CD14-positive monocyte (primary cell): ENCODE measurements at regions not wholly inside any gene's neighbourhood (a gene's known extent, or its start where the extent isn't known, plus 50 kb on each side); places are given as distances from the start of the nearest gene placed in this dataset.

Source experiments
- DNase-seq, 3 donors: peaks; one replicate each; pipeline ENCODE4 v3.0.0-alpha.2; 2011 to 2022
- H2AFZ ChIP-seq: 2 replicates; pipeline ENCODE4 v1.6.0; 2012; ENCODE audit warnings: mild to moderate bottlenecking, low read depth, low read length, inconsistent platforms; ENCODE audit not compliant: insufficient read depth, poor library complexity, severe bottlenecking
- H3K27ac ChIP-seq, 2 donors: 1 replicate in 1 of 2; 2 replicates in 1 of 2; pipeline ENCODE4 v1.5.1; 2012 to 2013; ENCODE audit warnings: low read length in 2 of 2, control low read depth in 1 of 2, inconsistent platforms in 1 of 2, low read depth in 1 of 2, mild to moderate bottlenecking in 1 of 2
- H3K27me3 ChIP-seq, 2 donors: one replicate each; pipeline versions ENCODE4 v1.6.0 to v1.6.1; 2011 to 2013; ENCODE audit warnings: low read length in 2 of 2; ENCODE audit not compliant: control insufficient read depth in 2 of 2, insufficient read depth in 2 of 2
- H3K36me3 ChIP-seq, 2 donors: replicated peaks in 1 of 2; 1 replicate in 1 of 2; 2 replicates in 1 of 2; pipeline versions ENCODE4 v1.5.1 to v1.6.1; 2012 to 2013; ENCODE audit warnings: low read length in 2 of 2, control low read depth in 1 of 2, inconsistent platforms in 1 of 2, mild to moderate bottlenecking in 1 of 2; ENCODE audit not compliant: insufficient read depth in 2 of 2, control insufficient read depth in 1 of 2
- H3K4me1 ChIP-seq, 2 donors: 1 replicate in 1 of 2; 2 replicates in 1 of 2; pipeline versions ENCODE4 v1.5.1 to v1.6.1; 2012 to 2013; ENCODE audit warnings: low read length in 2 of 2, control low read depth in 1 of 2, inconsistent platforms in 1 of 2, mild to moderate bottlenecking in 1 of 2, moderate library complexity in 1 of 2; ENCODE audit not compliant: insufficient read depth in 2 of 2, control insufficient read depth in 1 of 2
- H3K4me2 ChIP-seq: replicated peaks from 2 replicates; pipeline ENCODE3; 2012; ENCODE audit warnings: low read length, moderate library complexity, mild to moderate bottlenecking; ENCODE audit not compliant: poor library complexity, severe bottlenecking; ENCODE audit errors: extremely low read depth
- H3K4me3 ChIP-seq, 3 experiments: fragments of 200-600 bp in 1 of 3; sonication (generic) in 1 of 3; replicated peaks in 1 of 3; 1 replicate in 2 of 3; 2 replicates in 1 of 3; pipeline ENCODE4 v1.5.1; 2011 to 2013; ENCODE audit warnings: low read length in 3 of 3, mild to moderate bottlenecking in 3 of 3, control low read depth in 2 of 3, low read depth in 2 of 3, inconsistent platforms in 1 of 3, moderate library complexity in 1 of 3
- H3K79me2 ChIP-seq: 2 replicates; pipeline ENCODE4 v1.6.0; 2012; ENCODE audit warnings: mild to moderate bottlenecking, control low read depth, inconsistent platforms, low read length, moderate library complexity; ENCODE audit not compliant: insufficient read depth
- H3K9ac ChIP-seq: 2 replicates; pipeline ENCODE4 v1.6.0; 2017; ENCODE audit warnings: low read length, mild to moderate bottlenecking; ENCODE audit not compliant: insufficient read depth, poor library complexity, severe bottlenecking
- H3K9me3 ChIP-seq, 2 donors: replicated peaks in 1 of 2; 1 replicate in 1 of 2; 2 replicates in 1 of 2; pipeline versions ENCODE4 v1.5.1 to v1.6.1; 2012 to 2013; ENCODE audit warnings: low read length in 2 of 2, control low read depth in 1 of 2; ENCODE audit not compliant: control insufficient read depth in 1 of 2, insufficient read depth in 1 of 2
- H4K20me1 ChIP-seq: 2 replicates; pipeline ENCODE4 v1.6.0; 2012; ENCODE audit warnings: mild to moderate bottlenecking, low read length, control low read depth, moderate library complexity; ENCODE audit not compliant: insufficient read depth
- H3K27ac Mint-ChIP-seq, 7 donors: one replicate each; pipeline ENCODE4 v1.8.0; 2020; ENCODE audit warnings: mild to moderate bottlenecking in 7 of 7, mixed read lengths in 7 of 7, moderate library complexity in 6 of 7, inconsistent platforms in 2 of 7
- H3K27me3 Mint-ChIP-seq, 3 donors: one replicate each; pipeline ENCODE4 v1.8.0; 2021 to 2022; ENCODE audit warnings: low read depth in 3 of 3, mild to moderate bottlenecking in 3 of 3, mixed read lengths in 3 of 3, moderate library complexity in 3 of 3, inconsistent platforms in 1 of 3
- H3K36me3 Mint-ChIP-seq, 2 donors: one replicate each; pipeline ENCODE4 v1.8.0; 2020; ENCODE audit warnings: mixed read lengths in 2 of 2, inconsistent platforms in 1 of 2, mild to moderate bottlenecking in 1 of 2
- H3K4me1 Mint-ChIP-seq: one replicate; pipeline ENCODE4 v1.8.0; 2020; ENCODE audit warnings: mild to moderate bottlenecking, mixed read lengths
- H3K4me3 Mint-ChIP-seq, 2 donors: one replicate each; pipeline ENCODE4 v1.8.0; 2020; ENCODE audit warnings: mild to moderate bottlenecking in 2 of 2, mixed read lengths in 2 of 2, moderate library complexity in 1 of 2
- H3K9me3 Mint-ChIP-seq, 7 donors: one replicate each; pipeline ENCODE4 v1.8.0; 2020 to 2022; ENCODE audit warnings: mixed read lengths in 7 of 7, mild to moderate bottlenecking in 6 of 7, moderate library complexity in 6 of 7, inconsistent platforms in 2 of 7
- CTCF ChIP-seq: fragments of 200-600 bp; IDR thresholded peaks from one replicate; pipeline ENCODE4 v1.8.0; 2022; ENCODE audit warnings: antibody characterized with exemption, mild to moderate bottlenecking
- whole genome bisulfite sequencing: methylation state at CpG from one replicate; pipeline ENCODE4 v1.1.5; 2013; ENCODE audit warnings: missing lambda C conversion rate; ENCODE audit not compliant: insufficient coverage; 5-methylcytosine and 5-hydroxymethylcytosine counted together
- intact Hi-C, 2 donors: fragments of 100-400 bp; cut with micrococcal nuclease; formaldehyde crosslinking; loops; one replicate each; pipeline versions ENCODE4 v1.15.0 to v1.15.1; 2023

GRCh38 chr21:37974081-37974480, 57.8 kb upstream of the KCNJ6 start:
- no peaks in the 10 kb centered on the region for H3K4me1 ChIP-seq
- Mint-ChIP-seq H3K27me3 (peaks cover 1 to 10% (median 4%) of the 10 kb centered on the region in 3 donors), H3K4me1 (no peaks in the 10 kb centered on the region), H3K4me3 (no peak overlapping the region), H3K36me3 (no peaks in the 10 kb centered on the region), H3K9me3 (peaks cover 0 to 3% (median 0%) of the 10 kb centered on the region in 7 donors), H3K27ac (no peak overlapping the region)
- no peak overlapping the region for H2AFZ ChIP-seq
- WGBS, result 80% methylated on average over 1 of the region's 6 CpGs
- H4K20me1 ChIP-seq, result no peaks in the 10 kb centered on the region
- H3K79me2 ChIP-seq, result no peaks in the 10 kb centered on the region
- no peaks in the 10 kb centered on the region for H3K9me3 ChIP-seq
- H3K4me2 ChIP-seq, result no peak overlapping the region
- intact Hi-C loops, result no loop called here
- no peaks in the 10 kb centered on the region for H3K27me3 ChIP-seq
- no peak overlapping the region for H3K27ac ChIP-seq
- no peak for TF ChIP-seq CTCF
- H3K9ac ChIP-seq, result no peak overlapping the region
- H3K4me3 ChIP-seq, result no peak overlapping the region
- no peak for DNase-seq
- no peaks in the 10 kb centered on the region for H3K36me3 ChIP-seq

GRCh38 chr21:37982496-37983318, 66.5 kb upstream of the KCNJ6 start:
- H3K4me3 ChIP-seq, result no peak overlapping the region
- Mint-ChIP-seq H3K27ac (no peak overlapping the region), H3K9me3 (no peaks in the 10 kb centered on the region), H3K4me1 (no peaks in the 10 kb centered on the region), H3K4me3 (no peak overlapping the region), H3K27me3 (peaks cover 3 to 9% (median 8%) of the 10 kb centered on the region in 3 donors), H3K36me3 (no peaks in the 10 kb centered on the region)
- intact Hi-C loops, result no loop called here
- no peaks in the 10 kb centered on the region for H3K79me2 ChIP-seq
- no peaks in the 10 kb centered on the region for H3K36me3 ChIP-seq
- no peaks in the 10 kb centered on the region for H3K4me1 ChIP-seq
- no peaks in the 10 kb centered on the region for H3K9me3 ChIP-seq
- no peaks in the 10 kb centered on the region for H4K20me1 ChIP-seq
- peaks cover 0 to 2% of the 10 kb centered on the region in 2 donors for H3K27me3 ChIP-seq
- no peak for DNase-seq
- no peak overlapping the region for H3K4me2 ChIP-seq
- no peak overlapping the region for H3K9ac ChIP-seq
- H2AFZ ChIP-seq, result no peak overlapping the region
- no peak for TF ChIP-seq CTCF
- H3K27ac ChIP-seq, result no peak overlapping the region
- WGBS, result 100% methylated on average over 1 of the region's 2 CpGs
